ENCODE measurements at regions not wholly inside any gene's neighbourhood (a gene's known extent, or its start where the extent isn't known, plus 50 kb on each side); places are given as distances from the start of the nearest gene placed in this dataset.

GRCh38 chr5:6905883-6906282 lies 192.7 kb downstream of the TENT4A start:
- no peak for ATAC-seq
- TF ChIP-seq ZFP3 (CRISPR knock-in tag; IDR thresholded peaks at IDR 0.05) (no peak), TSHZ2 (CRISPR knock-in tag; IDR thresholded peaks at IDR 0.05) (no peak), ARNTL (CRISPR knock-in tag; IDR thresholded peaks at IDR 0.05; ENCODE audit: borderline replicate concordance, low read depth) (no peak), CSDC2 (CRISPR knock-in tag; IDR thresholded peaks at IDR 0.05) (no peak), POU6F1 (CRISPR knock-in tag; IDR thresholded peaks at IDR 0.05; ENCODE audit: borderline replicate concordance, low read depth) (no peak)

GRCh38 chr5:6907320-6907918 lies 194.2 kb downstream of the TENT4A start:
- TF ChIP-seq ARNTL (CRISPR knock-in tag; IDR thresholded peaks at IDR 0.05; ENCODE audit: borderline replicate concordance, low read depth) (no peak), ZNF8 (CRISPR knock-in tag; IDR thresholded peaks at IDR 0.05) (no peak), ZNF565 (CRISPR knock-in tag; conservative IDR thresholded peaks at IDR 0.05; ENCODE audit: low read depth) (no peak), SNAI2 (CRISPR knock-in tag; IDR thresholded peaks at IDR 0.05) (no peak), OSR1 (CRISPR knock-in tag; IDR thresholded peaks at IDR 0.05) (no peak), POU6F1 (CRISPR knock-in tag; IDR thresholded peaks at IDR 0.05; ENCODE audit: borderline replicate concordance, low read depth) (no peak), CSDC2 (CRISPR knock-in tag; IDR thresholded peaks at IDR 0.05) (no peak), CSRNP3 (CRISPR knock-in tag; IDR thresholded peaks at IDR 0.05) (no peak), ISL1 (CRISPR knock-in tag; IDR thresholded peaks at IDR 0.05) (no peak), RARB (CRISPR knock-in tag; IDR thresholded peaks at IDR 0.05) (no peak), TSHZ2 (CRISPR knock-in tag; IDR thresholded peaks at IDR 0.05) (no peak), GLIS3 (CRISPR knock-in tag; IDR thresholded peaks at IDR 0.05) (no peak), TCF4 (CRISPR knock-in tag; IDR thresholded peaks at IDR 0.05; ENCODE audit: borderline replicate concordance) (no peak), ZFP30 (CRISPR knock-in tag; IDR thresholded peaks at IDR 0.05) (no peak), ZFP3 (CRISPR knock-in tag; IDR thresholded peaks at IDR 0.05) (no peak)
- no peak for ATAC-seq

- TF ChIP-seq BACH2 (CRISPR knock-in tag; IDR thresholded peaks at IDR 0.05; ENCODE audit: borderline replicate concordance) (no peak), GLIS3 (CRISPR knock-in tag; IDR thresholded peaks at IDR 0.05) (no peak), POU6F1 (CRISPR knock-in tag; IDR thresholded peaks at IDR 0.05; ENCODE audit: borderline replicate concordance, low read depth) (no peak), ZNF8 (CRISPR knock-in tag; IDR thresholded peaks at IDR 0.05) (no peak), ESRRG (CRISPR knock-in tag; IDR thresholded peaks at IDR 0.05) (no peak), SNAI2 (CRISPR knock-in tag; IDR thresholded peaks at IDR 0.05) (no peak), PPARA (CRISPR knock-in tag; IDR thresholded peaks at IDR 0.05; ENCODE audit: borderline replicate concordance) (no peak), TSHZ2 (CRISPR knock-in tag; IDR thresholded peaks at IDR 0.05) (no peak), TCF4 (CRISPR knock-in tag; IDR thresholded peaks at IDR 0.05; ENCODE audit: borderline replicate concordance) (no peak)
These were observed 196.7 kb downstream of the TENT4A start for GRCh38 chr5:6909901-6910300.

More at GRCh38 chr5:6909901-6910300, 196.7 kb downstream of the TENT4A start:
- ATAC-seq = no peak
